RPMI7951 (cell line): ENCODE measurements at regions not wholly inside any gene's neighbourhood (a gene's known extent, or its start where the extent isn't known, plus 50 kb on each side); places are given as distances from the start of the nearest gene placed in this dataset.
A peak's percentile ranks its signal among the peaks of the same experiment; 100 is the strongest.
"Not testable (repeated sequence)": the region's sequence is repeated elsewhere in the genome, so short reads cannot be mapped to it uniquely, and the experiment has no call there.

ENCODE experiments used
- DNase-seq: peaks from one replicate; pipeline ENCODE4 v3.0.0-alpha.2; 2012; ENCODE audit warnings: low read depth

DNA sequence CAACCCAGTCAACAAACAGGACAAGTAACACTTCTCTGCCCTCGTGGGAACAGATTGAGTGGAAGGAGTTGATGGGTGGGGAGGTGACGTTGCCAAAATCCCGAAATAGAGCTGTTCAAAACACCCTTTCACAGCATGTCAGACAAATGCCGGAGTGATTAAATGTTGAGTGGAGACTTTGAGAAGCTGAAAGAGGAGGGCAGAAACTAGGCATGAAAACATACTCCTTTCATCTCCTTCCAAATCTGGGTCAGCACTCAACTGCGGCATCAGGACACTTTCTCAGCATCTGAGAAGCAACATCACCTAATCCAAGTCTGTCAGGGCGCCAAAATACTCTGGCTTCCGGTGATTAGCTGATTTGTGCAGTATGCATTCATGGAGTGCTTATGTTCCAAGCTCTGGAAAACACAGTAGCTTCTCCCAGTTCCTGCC lies 51.5 kb upstream of the MRI1 start:
- peak; percentile 70 for DNase-seq

- DNase-seq, result peak; percentile 81
Observed at GRCh38 chr19:13707915-13708314, 56.4 kb upstream of the MRI1 start.

GRCh38 chr19:13705928-13706447 lies 58.3 kb upstream of the MRI1 start:
- peak; percentile 41 for DNase-seq

DNA sequence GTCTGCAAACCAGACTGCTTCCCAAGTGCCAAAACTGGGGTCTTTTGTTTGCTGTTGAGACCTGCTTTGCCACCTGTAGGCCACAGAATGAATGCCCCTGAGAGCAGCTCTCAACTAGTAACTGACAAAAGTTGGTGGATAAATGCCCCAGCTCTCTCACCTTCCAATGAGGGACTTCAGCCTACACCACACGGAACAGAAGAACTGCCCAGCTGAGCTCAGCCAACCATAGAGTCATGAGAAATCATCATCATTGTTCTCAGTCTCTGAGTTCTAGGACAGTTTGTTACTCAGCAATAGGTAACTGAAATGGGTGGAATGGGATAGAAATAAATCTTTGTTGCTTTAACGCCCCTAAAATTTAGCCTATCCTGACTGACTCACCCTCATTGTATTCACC lies 59.1 kb upstream of the MRI1 start:
- no peak for DNase-seq

DNA sequence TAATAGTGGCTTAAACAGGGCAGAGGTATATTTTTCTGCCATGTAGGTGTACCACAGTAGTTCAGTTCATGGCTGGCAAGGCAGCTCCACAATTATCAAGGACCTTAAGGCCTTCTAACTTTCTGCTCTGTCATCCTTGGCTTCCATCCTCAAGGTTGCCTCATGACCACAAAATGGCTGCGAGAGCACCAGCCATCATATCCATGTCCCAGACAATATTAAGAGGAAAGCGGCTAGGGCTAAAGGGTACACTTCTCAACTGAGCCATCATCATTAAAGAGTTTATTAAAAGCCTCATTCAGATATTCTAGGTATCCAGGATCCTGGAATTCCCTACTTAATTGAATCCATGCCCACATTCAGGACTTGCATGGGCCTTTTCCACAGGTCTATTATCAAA lies 62.7 kb upstream of the MRI1 start:
- DNase-seq, result no peak

- DNase-seq, result no peak
Observed at GRCh38 chr19:13700621-13701020, 63.7 kb upstream of the MRI1 start.

DNA sequence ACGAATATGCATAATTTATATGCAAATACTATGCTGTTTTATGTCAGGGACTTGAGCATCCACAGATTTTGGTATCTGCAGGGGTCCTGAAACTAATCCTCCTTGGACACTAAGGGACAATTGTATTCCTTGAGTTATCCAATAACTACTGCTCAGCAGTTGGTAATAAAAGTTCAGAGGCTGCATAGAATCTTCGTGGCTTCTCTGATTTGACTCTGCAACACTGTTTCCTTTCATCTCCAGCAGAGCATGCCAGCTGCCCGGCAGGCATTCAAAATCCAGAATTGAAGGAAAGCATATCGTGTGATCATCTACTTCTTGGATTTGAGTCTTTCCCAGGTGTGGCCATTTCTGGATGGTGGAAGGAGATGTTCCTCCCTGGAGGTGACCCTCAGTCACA lies 64.5 kb upstream of the MRI1 start:
- DNase-seq, result peak; percentile 29

DNA sequence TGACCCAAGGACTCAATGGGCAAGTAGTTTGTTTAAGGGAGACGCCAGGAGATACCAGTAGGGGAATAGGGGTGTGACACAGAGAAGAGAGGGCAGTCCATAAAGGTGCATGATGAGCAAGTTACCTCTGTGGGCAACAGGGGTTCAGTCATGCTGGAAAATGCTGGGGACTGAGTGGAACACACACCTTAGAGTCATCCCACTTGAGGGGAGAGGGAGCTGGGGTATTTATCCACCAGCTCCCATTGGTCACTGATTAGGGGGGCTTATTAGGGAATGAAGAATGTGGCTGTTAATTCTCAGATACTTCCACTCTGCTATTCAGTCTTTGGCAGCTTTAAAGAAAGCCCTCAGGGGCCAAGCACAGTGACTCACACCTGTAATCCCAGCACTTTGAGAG lies 67.5 kb upstream of the MRI1 start:
- DNase-seq, result no peak

GRCh38 chr19:13693889-13694288 lies 70.4 kb upstream of the MRI1 start:
- no peak for DNase-seq

GRCh38 chr19:13691569-13692435 lies 72.5 kb upstream of the MRI1 start:
- DNase-seq, result peak; percentile 90

GRCh38 chr19:13689085-13689484 lies 75.2 kb upstream of the MRI1 start:
- DNase-seq, result peak; percentile 52

DNA sequence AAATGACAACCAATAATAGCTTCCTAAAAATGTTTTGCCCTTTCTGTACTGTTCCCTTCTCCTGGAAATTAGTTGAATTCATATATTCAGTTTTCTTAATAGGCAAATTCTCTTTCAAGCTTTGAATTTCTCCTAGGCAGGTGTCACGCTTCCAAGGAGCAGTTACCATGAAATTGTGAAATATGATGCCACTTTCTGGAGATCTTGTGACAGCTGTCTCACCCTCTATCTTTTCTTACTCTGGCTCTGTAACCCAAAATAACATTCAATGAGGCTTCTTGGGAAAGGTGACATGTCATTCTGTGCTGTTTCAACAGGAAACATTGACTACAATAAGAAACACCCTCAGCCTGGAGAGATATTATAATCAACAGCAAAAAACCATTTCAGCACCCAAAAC lies 80.3 kb upstream of the MRI1 start:
- DNase-seq, result no peak

DNA sequence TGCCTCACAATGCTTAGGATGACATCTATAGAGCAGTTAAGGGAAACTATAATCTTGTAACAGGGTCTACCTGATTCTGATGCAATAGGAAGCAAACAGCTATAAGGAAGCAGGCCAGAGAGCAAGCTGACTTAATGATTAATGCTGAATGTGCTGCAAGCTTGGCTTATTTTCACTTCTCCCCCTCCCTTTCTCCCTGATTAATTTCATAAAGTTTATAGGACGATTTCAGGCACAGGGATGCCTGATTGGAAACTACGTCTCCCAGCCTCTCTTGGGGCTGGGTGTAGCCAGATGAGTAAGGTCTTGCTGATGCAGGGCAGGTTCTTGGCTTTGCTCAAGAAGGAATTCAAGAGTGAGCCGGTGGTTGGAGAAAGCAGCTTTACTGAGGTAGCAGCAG lies 82.8 kb upstream of the MRI1 start:
- no peak for DNase-seq

DNA sequence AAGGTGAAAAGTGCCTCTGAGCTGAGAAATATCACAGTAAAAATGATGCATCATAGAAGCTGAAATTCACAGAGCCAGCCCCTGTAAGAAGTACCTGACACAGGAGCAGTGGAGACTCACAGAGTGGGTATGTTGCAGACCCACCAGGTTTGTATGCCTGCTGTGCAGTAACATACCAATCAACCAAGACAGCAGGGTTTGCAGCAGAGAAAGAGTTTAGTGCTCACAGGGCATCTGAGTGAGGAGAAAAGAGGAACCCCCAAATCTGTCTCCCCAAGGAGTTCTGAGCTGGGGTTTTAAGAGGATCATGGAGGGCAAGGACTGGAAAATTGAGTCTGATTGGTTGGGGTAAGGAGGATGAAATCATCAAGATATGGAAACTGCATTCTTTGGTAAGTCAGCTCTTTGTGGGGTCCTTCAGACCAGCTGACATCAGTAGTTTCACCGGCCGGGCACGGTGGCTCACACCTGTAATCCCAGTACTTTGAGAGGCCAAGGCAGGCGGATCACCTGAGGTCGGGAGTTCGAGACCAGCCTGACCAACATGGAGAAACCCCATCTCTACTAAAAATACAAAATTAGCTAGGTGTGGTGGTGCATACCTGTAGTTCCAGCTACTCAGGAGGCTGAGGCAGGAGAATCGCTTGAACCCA lies 83.5 kb upstream of the MRI1 start:
- DNase-seq, result not testable (repeated sequence)

GRCh38 chr19:13676967-13677366 lies 87.4 kb upstream of the MRI1 start:
- not testable (repeated sequence) for DNase-seq

- peak; percentile 39 for DNase-seq
Observed at GRCh38 chr19:13672480-13673175, 91.7 kb upstream of the MRI1 start.

DNA sequence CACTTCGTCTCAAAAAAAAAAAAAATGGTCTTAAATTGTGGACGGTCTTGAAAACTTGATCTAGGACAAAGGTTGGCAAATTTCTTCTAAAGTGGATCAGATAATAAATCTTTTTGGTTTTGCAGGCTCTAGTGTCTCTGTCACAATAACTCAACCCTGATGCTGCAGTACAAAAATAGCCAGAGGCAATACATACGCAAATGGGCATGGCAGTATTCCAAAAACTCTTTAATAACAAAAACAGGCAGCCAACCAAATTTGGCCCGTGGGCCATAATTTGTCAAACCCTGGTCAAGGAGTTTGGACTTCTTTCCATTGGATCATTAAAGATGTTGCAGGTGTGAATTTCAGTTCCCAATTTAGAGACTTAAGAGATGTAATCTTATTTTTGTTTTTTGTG lies 93.5 kb upstream of the MRI1 start:
- peak; percentile 40 for DNase-seq

- no peak for DNase-seq
Observed at GRCh38 chr19:13669780-13670355, 94.5 kb upstream of the MRI1 start.

GRCh38 chr19:13668964-13669363 lies 95.4 kb upstream of the MRI1 start:
- DNase-seq, result no peak

- DNase-seq, result no peak
Observed at GRCh38 chr19:13666165-13666564, 98.2 kb upstream of the MRI1 start.

- no peak for DNase-seq
Observed at GRCh38 chr19:13665125-13665905, 99.0 kb upstream of the MRI1 start.
